GM23248 (cell line): ENCODE measurements at regions not wholly inside any gene's neighbourhood (a gene's known extent, or its start where the extent isn't known, plus 50 kb on each side); places are given as distances from the start of the nearest gene placed in this dataset.

Source experiments
- EZH2 ChIP-seq: fragments of 200-600 bp; sonication (generic); IDR thresholded peaks from 2 replicates; pipeline ENCODE4 v1.6.1; 2018; ENCODE audit warnings: antibody characterized with exemption, mild to moderate bottlenecking; ENCODE audit not compliant: insufficient read depth, poor library complexity, severe bottlenecking
- EZH2phosphoT487 ChIP-seq: fragments of 200-600 bp; sonication (generic); IDR thresholded peaks from 2 replicates; pipeline ENCODE4 v1.6.1; 2018; ENCODE audit warnings: antibody characterized with exemption, moderate library complexity, mild to moderate bottlenecking, low read depth; ENCODE audit not compliant: insufficient read depth

- TF ChIP-seq EZH2 (no peak), EZH2phosphoT487 (no peak)
Measured at GRCh38 chr7:45363669-45364068, 206.1 kb downstream of the RAMP3 start.
